Muscle of leg (tissue), 3 donors: ENCODE measurements at regions not wholly inside any gene's neighbourhood (a gene's known extent, or its start where the extent isn't known, plus 50 kb on each side); places are given as distances from the start of the nearest gene placed in this dataset.

Experiments
- DNase-seq: peaks from one replicate; pipeline ENCODE4 v3.0.0; 2013
- H3K27ac ChIP-seq: one replicate; pipeline ENCODE4 v1.5.1; 2013; ENCODE audit warnings: mild to moderate bottlenecking, low read length, control low read depth
- H3K27me3 ChIP-seq: one replicate; pipeline ENCODE4 v1.6.1; 2013; ENCODE audit warnings: low read length; ENCODE audit not compliant: control insufficient read depth, insufficient read depth
- H3K36me3 ChIP-seq: one replicate; pipeline ENCODE4 v1.6.1; 2013; ENCODE audit warnings: low read length; ENCODE audit not compliant: control insufficient read depth, insufficient read depth
- H3K4me1 ChIP-seq: one replicate; pipeline ENCODE4 v1.6.1; 2013; ENCODE audit warnings: low read length; ENCODE audit not compliant: control insufficient read depth, insufficient read depth
- H3K4me3 ChIP-seq: one replicate; pipeline ENCODE4 v1.5.1; 2013; ENCODE audit warnings: low read length, control low read depth
- H3K9me3 ChIP-seq: replicated peaks from 2 replicates; pipeline ENCODE4 v1.6.1; 2013; ENCODE audit warnings: low read depth, low read length; ENCODE audit not compliant: control insufficient read depth
- WGBS: methylation state at CpG from one replicate; pipeline ENCODE4 v1.1.5; 2013; ENCODE audit warnings: missing lambda C conversion rate; ENCODE audit not compliant: insufficient coverage; 5-methylcytosine and 5-hydroxymethylcytosine counted together

GRCh38 chrX:5771441-5771840 is 457.2 kb downstream of the NLGN4X start:
- no peak overlapping the region for H3K27ac ChIP-seq
- no peaks in the 10 kb centered on the region for H3K36me3 ChIP-seq
- WGBS = no CpG with 5 or more reads among the region's 3 CpGs
- no peak overlapping the region for H3K4me3 ChIP-seq
- DNase-seq = no peak
- H3K4me1 ChIP-seq = no peaks in the 10 kb centered on the region
- H3K27me3 ChIP-seq = no peaks in the 10 kb centered on the region
- H3K9me3 ChIP-seq = peaks cover 2% of the 10 kb centered on the region

- no peak overlapping the region for H3K4me3 ChIP-seq
- no peaks in the 10 kb centered on the region for H3K4me1 ChIP-seq
- 38% methylated on average over 4 of the region's 4 CpGs for WGBS
- H3K27ac ChIP-seq = no peak overlapping the region
- peak; percentile 2 for DNase-seq
- no peaks in the 10 kb centered on the region for H3K36me3 ChIP-seq
- H3K27me3 ChIP-seq = no peaks in the 10 kb centered on the region
- H3K9me3 ChIP-seq = no peaks in the 10 kb centered on the region
Observed at GRCh38 chrX:5756616-5757015, 472.1 kb downstream of the NLGN4X start.

GRCh38 chrX:5753291-5753690 is 475.4 kb downstream of the NLGN4X start:
- Histone ChIP-seq H3K4me3 (no peak overlapping the region), H3K27ac (no peak overlapping the region), H3K27me3 (no peaks in the 10 kb centered on the region), H3K36me3 (no peaks in the 10 kb centered on the region), H3K9me3 (no peaks in the 10 kb centered on the region), H3K4me1 (no peaks in the 10 kb centered on the region)
- WGBS = no CpG with 5 or more reads among the region's 4 CpGs
- no peak for DNase-seq

- Histone ChIP-seq H3K27me3 (no peaks in the 10 kb centered on the region), H3K9me3 (no peaks in the 10 kb centered on the region), H3K4me3 (no peak overlapping the region), H3K4me1 (no peaks in the 10 kb centered on the region), H3K36me3 (no peaks in the 10 kb centered on the region), H3K27ac (no peak overlapping the region)
- no CpG with 5 or more reads among the region's 1 CpG for WGBS
- no peak for DNase-seq
Observed at GRCh38 chrX:5752831-5753230, 475.8 kb downstream of the NLGN4X start.

GRCh38 chrX:5748586-5749150 is 480.0 kb downstream of the NLGN4X start:
- peak; percentile 70 for DNase-seq
- H3K4me3 ChIP-seq = no peak overlapping the region

GRCh38 chrX:5746231-5746630 is 482.4 kb downstream of the NLGN4X start:
- H3K4me1 ChIP-seq = no peaks in the 10 kb centered on the region
- no peak for DNase-seq
- 40% methylated on average over 3 of the region's 4 CpGs for WGBS
- no peak overlapping the region for H3K27ac ChIP-seq
- H3K9me3 ChIP-seq = no peaks in the 10 kb centered on the region
- no peaks in the 10 kb centered on the region for H3K27me3 ChIP-seq
- H3K36me3 ChIP-seq = no peaks in the 10 kb centered on the region
- no peak overlapping the region for H3K4me3 ChIP-seq

More at GRCh38 chrX:5748586-5749150, 480.0 kb downstream of the NLGN4X start:
- 20% methylated on average over 1 of the region's 9 CpGs for whole genome bisulfite sequencing
- Histone ChIP-seq H3K36me3 (no peaks in the 10 kb centered on the region), H3K9me3 (no peaks in the 10 kb centered on the region), H3K27me3 (no peaks in the 10 kb centered on the region), H3K4me1 (no peaks in the 10 kb centered on the region), H3K27ac (no peak overlapping the region)

- Histone ChIP-seq H3K4me3 (no peak overlapping the region), H3K4me1 (no peaks in the 10 kb centered on the region), H3K9me3 (no peaks in the 10 kb centered on the region), H3K36me3 (no peaks in the 10 kb centered on the region), H3K27me3 (peaks cover 2% of the 10 kb centered on the region), H3K27ac (no peak overlapping the region)
- no CpG with 5 or more reads among the region's 3 CpGs for WGBS
- no peak for DNase-seq
Observed at GRCh38 chrX:5733501-5733900, 495.2 kb downstream of the NLGN4X start.

GRCh38 chrX:5730556-5730955 is 498.1 kb downstream of the NLGN4X start:
- H3K27ac ChIP-seq = no peak overlapping the region
- H3K9me3 ChIP-seq = no peaks in the 10 kb centered on the region
- peaks cover 4% of the 10 kb centered on the region for H3K27me3 ChIP-seq
- H3K4me1 ChIP-seq = no peaks in the 10 kb centered on the region
- no peak for DNase-seq
- no peak overlapping the region for H3K4me3 ChIP-seq
- no CpG with 5 or more reads among the region's 2 CpGs for WGBS
- no peaks in the 10 kb centered on the region for H3K36me3 ChIP-seq

- Histone ChIP-seq H3K4me3 (no peak overlapping the region), H3K36me3 (no peaks in the 10 kb centered on the region), H3K4me1 (no peaks in the 10 kb centered on the region), H3K27me3 (peaks cover 4% of the 10 kb centered on the region), H3K9me3 (no peaks in the 10 kb centered on the region), H3K27ac (peak overlapping the region; percentile 13)
- 86% methylated on average over 2 of the region's 5 CpGs for WGBS
- peak; percentile 56 for DNase-seq
Observed at GRCh38 chrX:5726224-5726623, 502.4 kb downstream of the NLGN4X start.

- no peak for DNase-seq
- Histone ChIP-seq H3K4me3 (no peak overlapping the region), H3K27me3 (peaks cover 2% of the 10 kb centered on the region), H3K9me3 (no peaks in the 10 kb centered on the region), H3K27ac (no peak overlapping the region), H3K4me1 (no peaks in the 10 kb centered on the region), H3K36me3 (no peaks in the 10 kb centered on the region)
- WGBS = no CpG with 5 or more reads among the region's 5 CpGs
Observed at GRCh38 chrX:5724123-5724522, 504.5 kb downstream of the NLGN4X start.

- 0% methylated on average over 1 of the region's 3 CpGs for WGBS
- Histone ChIP-seq H3K9me3 (no peaks in the 10 kb centered on the region), H3K4me3 (no peak overlapping the region), H3K27me3 (no peaks in the 10 kb centered on the region), H3K36me3 (no peaks in the 10 kb centered on the region), H3K4me1 (no peaks in the 10 kb centered on the region), H3K27ac (no peak overlapping the region)
- DNase-seq = no peak
Observed at GRCh38 chrX:5718651-5719050, 510.0 kb downstream of the NLGN4X start.
